ENCODE measurements at regions not wholly inside any gene's neighbourhood (a gene's known extent, or its start where the extent isn't known, plus 50 kb on each side); places are given as distances from the start of the nearest gene placed in this dataset.

GRCh38 chr5:8824371-8824770, 721.5 kb downstream of the SEMA5A start:
- H3K4me3 ChIP-seq, result no peak overlapping the region
- peaks cover 0 to 11% (median 0%) of the 10 kb centered on the region in 12 donors for H3K4me1 ChIP-seq
- H3K27me3 ChIP-seq, result no peaks in the 10 kb centered on the region
- no peak for TF ChIP-seq POLR2A (IDR thresholded peaks at IDR 0.05)
- no peak for TF ChIP-seq CTCF (IDR thresholded peaks at IDR 0.05)
- peaks cover 0 to 20% (median 2%) of the 10 kb centered on the region in 12 donors for H3K9me3 ChIP-seq
- H3K27ac ChIP-seq, result no peak overlapping the region
- no peak for ATAC-seq
- intact Hi-C loops (cut with DNase I), result no loop called here
- no peaks in the 10 kb centered on the region for H3K36me3 ChIP-seq
- DNase-seq, result no peak
- 86 to 94% (median 88%) methylated on average over 1 of the region's 1 CpG for WGBS, 4 donors

GRCh38 chr5:8825139-8825757, 720.6 kb downstream of the SEMA5A start:
- 60 to 75% (median 74%) methylated on average over 4 of the region's 4 CpGs for WGBS, 4 donors
- Histone ChIP-seq H3K4me1 (peaks cover 0 to 11% (median 0%) of the 10 kb centered on the region in 12 donors), H3K27me3 (no peaks in the 10 kb centered on the region), H3K36me3 (no peaks in the 10 kb centered on the region), H3K9me3 (peaks cover 0 to 11% (median 0%) of the 10 kb centered on the region in 12 donors), H3K27ac (no peak overlapping the region), H3K4me3 (no peak overlapping the region)
- TF ChIP-seq CTCF (IDR thresholded peaks at IDR 0.05), result no peak
- no peak for TF ChIP-seq POLR2A (IDR thresholded peaks at IDR 0.05)
- no peak for DNase-seq
- intact Hi-C loops (cut with DNase I), result no loop called here
- ATAC-seq, result no peak

GRCh38 chr5:8826508-8826907, 719.4 kb downstream of the SEMA5A start:
- 32 to 61% (median 47%) methylated on average over 2 of the region's 2 CpGs for WGBS, 4 donors
- no peak overlapping the region for H3K4me3 ChIP-seq
- intact Hi-C loops (cut with DNase I), result no loop called here
- no peaks in the 10 kb centered on the region for H3K27me3 ChIP-seq
- H3K9me3 ChIP-seq, result peaks cover 0 to 5% (median 0%) of the 10 kb centered on the region in 12 donors
- no peak for TF ChIP-seq CTCF (IDR thresholded peaks at IDR 0.05)
- TF ChIP-seq POLR2A (IDR thresholded peaks at IDR 0.05), result no peak
- H3K4me1 ChIP-seq, result peaks cover 0 to 11% (median 0%) of the 10 kb centered on the region in 12 donors
- no peak overlapping the region for H3K27ac ChIP-seq
- DNase-seq (no peak), ATAC-seq (no peak)
- H3K36me3 ChIP-seq, result no peaks in the 10 kb centered on the region

- TF ChIP-seq POLR2A (IDR thresholded peaks at IDR 0.05), result no peak
- TF ChIP-seq CTCF (IDR thresholded peaks at IDR 0.05), result no peak
- intact Hi-C loops (cut with DNase I), result no loop called here
- DNase-seq (no peak), ATAC-seq (no peak)
- Histone ChIP-seq H3K9me3 (peaks cover 0 to 5% (median 0%) of the 10 kb centered on the region in 12 donors), H3K36me3 (no peaks in the 10 kb centered on the region), H3K4me3 (no peak overlapping the region), H3K4me1 (peaks cover 0 to 11% (median 0%) of the 10 kb centered on the region in 12 donors), H3K27me3 (no peaks in the 10 kb centered on the region), H3K27ac (peak overlapping the region in 1 of 12 donors; percentile 58)
- WGBS, 4 donors, result 35 to 53% (median 45%) methylated on average over 4 of the region's 4 CpGs
Observed at GRCh38 chr5:8827696-8828095, 718.2 kb downstream of the SEMA5A start.

Measured in heart left ventricle (tissue), 16 donors.